HepG2 (cell line): ENCODE measurements at regions not wholly inside any gene's neighbourhood (a gene's known extent, or its start where the extent isn't known, plus 50 kb on each side); places are given as distances from the start of the nearest gene placed in this dataset.
A peak's percentile ranks its signal among the peaks of the same experiment; 100 is the strongest.

Source experiments
- ATAC-seq: fragments of 200-7000 bp; cut with Tn5 transposase; 3 replicates; pipeline ENCODE4 v1.9.1; 2020; ENCODE audit warnings: mild to moderate bottlenecking, moderate library complexity
- BruUV-seq: library from RNA; stranded (reverse); fragments of 400-500 nt; replicated peaks from 2 replicates; lab custom pipeline; 2021; lab: Mats Ljungman, UMichigan
- CTCF ChIA-PET: fragments of 300-600 bp; formaldehyde crosslinking; extraction: SDS; loops from one replicate; lab custom pipeline; 2021; ENCODE audit warnings: low total read pairs, inconsistent platforms, low intra/inter-chr PET ratio; lab: Yijun Ruan, JAX
- POLR2A ChIA-PET: fragments of 350-600 bp; sonication (Branson Sonifier 250); formaldehyde crosslinking; loops from one replicate; lab custom pipeline; 2020; ENCODE audit warnings: antibody characterized with exemption, inconsistent platforms; lab: Yijun Ruan, JAX
- DNase-seq: peaks from one replicate; pipeline ENCODE4 v3.0.0-alpha.2; 2015; ENCODE audit warnings: low spot score
- FAIRE-seq: peaks from 3 replicates; lab custom pipeline; 2011; peaks lifted over from hg19 to GRCh38; lab: Jason Lieb, UNC
- H2AFZ ChIP-seq: one replicate; pipeline ENCODE4 v1.6.1; 2011; ENCODE audit warnings: low read length, inconsistent platforms
- H3K27ac ChIP-seq: fragments of 300-600 bp; 3 replicates; pipeline ENCODE4 v1.8.0; 2011; ENCODE audit warnings: mixed run types, mild to moderate bottlenecking, mixed read lengths, low read length, inconsistent platforms; ENCODE audit not compliant: insufficient read depth; ENCODE audit errors: extremely low read length
- H3K27me3 ChIP-seq, 2 experiments: fragments of 200-600 bp in 1 of 2; 2 replicates in 1 of 2; 3 replicates in 1 of 2; pipeline versions ENCODE4 v1.6.0 to v1.8.0; 2011; ENCODE audit warnings: low read length in 2 of 2, mild to moderate bottlenecking in 2 of 2, moderate library complexity in 2 of 2, inconsistent platforms in 1 of 2; ENCODE audit not compliant: insufficient read depth in 2 of 2, control insufficient read depth in 1 of 2
- H3K36me3 ChIP-seq, 2 experiments: fragments of 200-600 bp in 1 of 2; replicated peaks in 1 of 2; 2 replicates in 1 of 2; 3 replicates in 1 of 2; pipeline versions ENCODE4 v1.5.1 to v1.8.0; 2011; ENCODE audit warnings: low read length in 2 of 2, inconsistent platforms in 1 of 2; ENCODE audit not compliant: insufficient read depth in 2 of 2, control insufficient read depth in 1 of 2
- H3K4me1 ChIP-seq: 2 replicates; pipeline ENCODE4 v1.5.1; 2012; ENCODE audit warnings: low read length, inconsistent platforms; ENCODE audit not compliant: insufficient read depth
- H3K4me2 ChIP-seq: 2 replicates; pipeline ENCODE4 v1.6.0; 2011; ENCODE audit warnings: low read depth, low read length, inconsistent platforms
- H3K4me3 ChIP-seq, 3 experiments: fragments of 200-600 bp in 1 of 3; sonication (generic), shearing (Covaris generic) in 1 of 3; replicated peaks in 1 of 3; 2 replicates each; pipeline ENCODE4 v1.5.1; 2011 to 2016; ENCODE audit warnings: low read length in 3 of 3, inconsistent platforms in 2 of 3, low read depth in 2 of 3, mild to moderate bottlenecking in 2 of 3, control low read depth in 1 of 3, mixed read lengths in 1 of 3; ENCODE audit not compliant: insufficient read depth in 1 of 3
- H3K79me2 ChIP-seq: one replicate; pipeline ENCODE4 v1.6.1; 2011; ENCODE audit warnings: low read length, inconsistent platforms; ENCODE audit not compliant: insufficient read depth
- H3K9ac ChIP-seq: 2 replicates; pipeline ENCODE4 v1.6.0; 2011; ENCODE audit warnings: mild to moderate bottlenecking, low read depth, low read length, inconsistent platforms; ENCODE audit not compliant: insufficient read depth
- H3K9me3 ChIP-seq: 2 replicates; pipeline ENCODE4 v1.5.1; 2012; ENCODE audit warnings: mild to moderate bottlenecking, low read length
- H4K20me1 ChIP-seq: 2 replicates; pipeline ENCODE4 v1.6.0; 2011; ENCODE audit warnings: inconsistent platforms, mild to moderate bottlenecking, low read length, moderate library complexity; ENCODE audit not compliant: insufficient read depth
- BORCS8-MEF2B ChIP-seq: sonication (generic); formaldehyde crosslinking; IDR thresholded peaks from 2 replicates; pipeline ENCODE4 v1.8.0; 2022; ENCODE audit warnings: mild to moderate bottlenecking, missing genetic modification reagents
- CEBPG ChIP-seq: IDR thresholded peaks from 2 replicates; pipeline ENCODE4 v1.6.1; 2016
- CEBPZ ChIP-seq: IDR thresholded peaks from 2 replicates; pipeline ENCODE4 v1.6.1; 2012; ENCODE audit warnings: low read length, improper control_type of control experiment
- DDIT3 ChIP-seq: sonication (generic); formaldehyde crosslinking; IDR thresholded peaks from 2 replicates; pipeline ENCODE4 v1.4.0; 2020; ENCODE audit warnings: mild to moderate bottlenecking, missing genetic modification reagents
- NONO ChIP-seq, 2 experiments: fragments of 450-650 bp in 1 of 2; sonication (generic) in 1 of 2; formaldehyde crosslinking in 1 of 2; IDR thresholded peaks in 1 of 2; conservative IDR thresholded peaks in 1 of 2; 2 replicates each; pipeline versions ENCODE4 v1.6.1 to v1.8.0; 2017 to 2022; ENCODE audit warnings: mild to moderate bottlenecking in 1 of 2, missing genetic modification reagents in 1 of 2, moderate library complexity in 1 of 2
- NR2C2 ChIP-seq: sonication (generic); formaldehyde crosslinking; IDR thresholded peaks from 2 replicates; pipeline ENCODE4 v1.4.0; 2020; ENCODE audit warnings: missing genetic modification reagents, mild to moderate bottlenecking, moderate library complexity, borderline replicate concordance
- SP140L ChIP-seq: sonication (generic); formaldehyde crosslinking; IDR thresholded peaks from 2 replicates; pipeline ENCODE4 v1.4.0; 2020; ENCODE audit warnings: missing genetic modification reagents, borderline replicate concordance
- STAT6 ChIP-seq: sonication (generic); formaldehyde crosslinking; IDR thresholded peaks from 2 replicates; pipeline ENCODE4 v1.4.0; 2020; ENCODE audit warnings: missing genetic modification reagents, mild to moderate bottlenecking, borderline replicate concordance
- ZBTB7B ChIP-seq: sonication (generic); formaldehyde crosslinking; IDR thresholded peaks from 2 replicates; pipeline ENCODE4 v1.4.0; 2020; ENCODE audit warnings: missing genetic modification reagents
- ZNF766 ChIP-seq: sonication (generic); formaldehyde crosslinking; IDR thresholded peaks from 2 replicates; pipeline ENCODE4 v1.5.0; 2020; ENCODE audit warnings: missing genetic modification reagents, borderline replicate concordance
- ZSCAN20 ChIP-seq: sonication (generic); formaldehyde crosslinking; IDR thresholded peaks from 2 replicates; pipeline ENCODE4 v1.4.0; 2020; ENCODE audit warnings: missing genetic modification reagents, mild to moderate bottlenecking, borderline replicate concordance
- WGBS: methylation state at CpG from one replicate; pipeline ENCODE4 v1.1.6; 2017; ENCODE audit warnings: low lambda C conversion rate; 5-methylcytosine and 5-hydroxymethylcytosine counted together
- in situ Hi-C: cut with HindIII; loops from 2 replicates; pipeline ENCODE4 v1.10.0; 2017; ENCODE audit warnings: low pct_unique_long_range_greater_than_20kb; ENCODE audit not compliant: extremely low pct_ligation_motif_present
- intact Hi-C: fragments of 100-400 bp; cut with micrococcal nuclease; formaldehyde crosslinking; loops from one replicate; pipeline ENCODE4 v1.10.0; 2022; ENCODE audit not compliant: unreplicated experiment

GRCh38 chr2:12043131-12043530 lies 296.7 kb downstream of the LPIN1 start:
- intact Hi-C loops = no loop called here
- CTCF ChIA-PET = no interaction called here
- POLR2A ChIA-PET = no interaction called here

GRCh38 chr2:12044857-12045256 lies 298.4 kb downstream of the LPIN1 start:
- in situ Hi-C loops (no loop called here), intact Hi-C loops (no loop called here)
- CTCF ChIA-PET = no interaction called here
- no peaks in the 10 kb centered on the region for H3K9me3 ChIP-seq
- no peak overlapping the region for H2AFZ ChIP-seq
- H3K79me2 ChIP-seq = no peaks in the 10 kb centered on the region
- no peaks in the 10 kb centered on the region for H3K4me1 ChIP-seq
- WGBS = 6% methylated on average over 8 of the region's 8 CpGs
- FAIRE-seq (no peak), ATAC-seq (no peak), DNase-seq (no peak)
- H3K4me3 ChIP-seq = no peak overlapping the region
- POLR2A ChIA-PET = no interaction called here
- no TSS peak for BruUV-seq
- H3K9ac ChIP-seq = no peak overlapping the region
- TF ChIP-seq DDIT3 (CRISPR knock-in tag) = no peak
- TF ChIP-seq BORCS8-MEF2B (CRISPR knock-in tag) = no peak
- no peak for TF ChIP-seq ZSCAN20 (CRISPR knock-in tag)
- no peak for TF ChIP-seq STAT6
- TF ChIP-seq NR2C2 (CRISPR knock-in tag) = no peak
- TF ChIP-seq NONO (IDR thresholded peaks at IDR 0.05) = no peak
- TF ChIP-seq NONO (CRISPR knock-in tag; conservative IDR thresholded peaks at IDR 0.05) = no peak
- TF ChIP-seq SP140L (CRISPR knock-in tag) = no peak
- TF ChIP-seq CEBPZ = no peak
- TF ChIP-seq ZNF766 (CRISPR knock-in tag) = no peak
- H3K36me3 ChIP-seq = no peaks in the 10 kb centered on the region
- H3K27ac ChIP-seq = no peak overlapping the region
- no peak overlapping the region for H3K4me2 ChIP-seq
- H4K20me1 ChIP-seq = no peaks in the 10 kb centered on the region
- H3K27me3 ChIP-seq = peaks cover 2 to 6% of the 10 kb centered on the region in 2 experiments; a peak in 2 of 5 replicates

More at GRCh38 chr2:12043131-12043530, 296.7 kb downstream of the LPIN1 start:
- Histone ChIP-seq H3K4me2 (no peak overlapping the region), H3K9ac (no peak overlapping the region), H2AFZ (no peak overlapping the region), H4K20me1 (no peaks in the 10 kb centered on the region), H3K4me1 (no peaks in the 10 kb centered on the region), H3K27me3 (peaks cover 2 to 6% of the 10 kb centered on the region in 2 experiments; a peak in 2 of 5 replicates), H3K4me3 (no peak overlapping the region), H3K36me3 (no peaks in the 10 kb centered on the region), H3K27ac (no peak overlapping the region), H3K9me3 (no peaks in the 10 kb centered on the region), H3K79me2 (no peaks in the 10 kb centered on the region)
- 20% methylated on average over 2 of the region's 2 CpGs for WGBS
- BruUV-seq = no TSS peak
- in situ Hi-C loops = no loop called here
- FAIRE-seq (no peak), ATAC-seq (no peak), DNase-seq (no peak)
- TF ChIP-seq ZBTB7B (CRISPR knock-in tag) (no peak), CEBPG (CRISPR knock-in tag) (0 out of 2 replicates have a peak, but pooled peaks have one; percentile 19)
